ENCODE measurements at regions not wholly inside any gene's neighbourhood (a gene's known extent, or its start where the extent isn't known, plus 50 kb on each side); places are given as distances from the start of the nearest gene placed in this dataset.

DNA sequence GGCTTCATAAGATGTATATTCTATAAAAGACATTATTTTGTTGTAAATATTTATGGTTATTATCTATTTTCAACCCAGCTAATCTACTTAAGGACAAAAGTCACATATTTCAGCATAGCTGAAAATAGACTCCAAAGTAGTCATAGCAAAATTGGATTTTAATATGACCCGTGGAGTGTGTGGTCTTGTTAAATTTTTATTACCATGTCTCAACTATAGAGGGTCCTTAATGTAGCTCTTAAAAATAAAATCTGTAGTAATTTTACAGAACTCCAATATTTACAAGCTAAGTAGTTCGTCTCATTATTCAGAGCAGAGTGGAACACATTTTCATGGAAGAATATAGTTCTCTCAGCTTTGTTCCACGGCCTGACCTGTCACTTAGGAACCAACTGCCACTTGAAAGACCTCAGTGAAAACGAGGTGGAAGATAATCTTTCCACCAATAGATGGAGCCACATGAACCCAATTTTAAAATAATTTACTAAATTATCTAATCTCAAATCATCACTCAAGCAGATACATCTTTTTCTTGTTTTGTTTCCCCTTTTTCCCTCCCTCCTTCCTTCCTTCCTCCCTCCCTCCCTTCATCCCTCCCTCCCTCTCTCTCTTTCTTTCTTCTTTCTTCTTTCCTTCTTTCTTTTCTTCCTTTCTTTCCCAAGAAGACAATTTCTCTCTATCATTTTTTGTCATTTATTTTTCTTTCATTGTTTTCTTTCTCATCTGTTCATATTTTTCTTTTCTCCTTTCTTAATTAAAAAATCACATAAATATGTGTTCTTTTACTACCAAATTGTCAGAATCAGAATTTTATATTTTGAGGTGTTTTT is 97.2 kb downstream of the CLDN1 start:
- Histone ChIP-seq H3K36me3 (ENCODE audit: insufficient read depth, low read length) (no peaks in the 10 kb centered on the region), H3K4me3 (ENCODE audit: low read length) (no peak overlapping the region), H3K79me2 (ENCODE audit: low read length) (no peaks in the 10 kb centered on the region), H3K9me2 (replicated peaks; ENCODE audit: insufficient read depth, low read length) (no peaks in the 10 kb centered on the region), H3K4me1 (ENCODE audit: low read length) (no peaks in the 10 kb centered on the region), H2AFZ (ENCODE audit: low read length) (no peak overlapping the region), H3K4me2 (ENCODE audit: low read depth, low read length, poor library complexity, severe bottlenecking) (no peak overlapping the region), H3K9ac (ENCODE audit: low read length) (no peak overlapping the region), H4K20me1 (ENCODE audit: insufficient read depth, low read depth, low read length) (no peaks in the 10 kb centered on the region), H3K27ac (ENCODE audit: low read length) (no peak overlapping the region), H3K9me3 (ENCODE audit: low read length) (no peaks in the 10 kb centered on the region), H3K27me3 (ENCODE audit: low read length) (no peaks in the 10 kb centered on the region)
- peak; percentile 69 for DNase-seq

DNA sequence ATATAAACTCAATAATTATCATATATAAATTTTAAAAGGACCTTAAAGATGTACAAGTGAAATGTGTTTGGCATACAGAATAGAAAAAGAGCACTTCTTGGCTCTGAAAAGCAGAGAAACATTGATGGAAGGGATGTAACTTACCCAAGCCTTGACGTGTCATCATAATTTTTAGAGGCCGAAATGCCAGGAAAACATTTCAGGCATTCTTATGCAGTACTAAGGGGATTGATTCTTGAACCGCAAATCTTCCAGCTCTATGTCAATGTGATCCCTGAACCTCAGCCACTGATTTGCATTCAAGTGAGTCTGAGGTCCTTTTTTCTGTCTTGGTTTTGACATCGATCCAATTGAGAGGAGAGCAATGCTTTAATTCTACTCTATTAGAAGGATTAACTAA is 97.8 kb downstream of the CLDN1 start:
- Histone ChIP-seq H3K4me1 (ENCODE audit: low read length) (no peaks in the 10 kb centered on the region), H3K9ac (ENCODE audit: low read length) (no peak overlapping the region), H3K9me3 (ENCODE audit: low read length) (no peaks in the 10 kb centered on the region), H3K9me2 (replicated peaks; ENCODE audit: insufficient read depth, low read length) (no peaks in the 10 kb centered on the region), H3K4me3 (ENCODE audit: low read length) (no peak overlapping the region), H2AFZ (ENCODE audit: low read length) (no peak overlapping the region), H3K79me2 (ENCODE audit: low read length) (no peaks in the 10 kb centered on the region), H3K27ac (ENCODE audit: low read length) (no peak overlapping the region), H3K36me3 (ENCODE audit: insufficient read depth, low read length) (no peaks in the 10 kb centered on the region), H3K27me3 (ENCODE audit: low read length) (no peaks in the 10 kb centered on the region), H3K4me2 (ENCODE audit: low read depth, low read length, poor library complexity, severe bottlenecking) (no peak overlapping the region), H4K20me1 (ENCODE audit: insufficient read depth, low read depth, low read length) (no peaks in the 10 kb centered on the region)
- no peak for DNase-seq

DNA sequence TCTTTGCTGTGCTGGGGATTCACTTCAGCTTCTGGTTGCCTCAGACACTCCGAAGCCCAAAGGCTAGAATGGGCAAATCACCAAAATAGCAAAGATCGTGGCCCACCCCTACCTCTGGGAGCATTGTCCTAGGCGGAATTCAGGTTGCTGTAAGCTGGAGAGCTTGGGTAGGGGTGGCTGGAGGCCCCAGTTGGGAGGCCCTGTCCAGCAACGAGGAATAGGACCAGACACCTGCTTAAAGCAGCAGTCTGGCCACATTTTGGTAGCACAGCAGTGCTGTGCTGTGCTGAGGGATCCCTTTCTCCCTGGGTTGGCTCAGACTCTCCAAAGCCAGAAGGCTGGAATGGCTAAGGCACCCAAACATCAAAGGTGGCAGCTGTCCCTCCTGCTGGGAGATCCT is 99.3 kb downstream of the CLDN1 start:
- H3K9ac ChIP-seq (ENCODE audit: low read length), result no peak overlapping the region
- H4K20me1 ChIP-seq (ENCODE audit: insufficient read depth, low read depth, low read length), result no peaks in the 10 kb centered on the region
- no peaks in the 10 kb centered on the region for H3K9me3 ChIP-seq (ENCODE audit: low read length)
- no peaks in the 10 kb centered on the region for H3K36me3 ChIP-seq (ENCODE audit: insufficient read depth, low read length)
- no peak for DNase-seq
- H3K79me2 ChIP-seq (ENCODE audit: low read length), result no peaks in the 10 kb centered on the region
- H3K4me3 ChIP-seq (ENCODE audit: low read length), result no peak overlapping the region
- no peak overlapping the region for H3K27ac ChIP-seq (ENCODE audit: low read length)
- no peaks in the 10 kb centered on the region for H3K4me1 ChIP-seq (ENCODE audit: low read length)
- no peak overlapping the region for H3K4me2 ChIP-seq (ENCODE audit: low read depth, low read length, poor library complexity, severe bottlenecking)
- no peak overlapping the region for H2AFZ ChIP-seq (ENCODE audit: low read length)
- no peaks in the 10 kb centered on the region for H3K27me3 ChIP-seq (ENCODE audit: low read length)
- H3K9me2 ChIP-seq (replicated peaks; ENCODE audit: insufficient read depth, low read length), result no peaks in the 10 kb centered on the region

DNA sequence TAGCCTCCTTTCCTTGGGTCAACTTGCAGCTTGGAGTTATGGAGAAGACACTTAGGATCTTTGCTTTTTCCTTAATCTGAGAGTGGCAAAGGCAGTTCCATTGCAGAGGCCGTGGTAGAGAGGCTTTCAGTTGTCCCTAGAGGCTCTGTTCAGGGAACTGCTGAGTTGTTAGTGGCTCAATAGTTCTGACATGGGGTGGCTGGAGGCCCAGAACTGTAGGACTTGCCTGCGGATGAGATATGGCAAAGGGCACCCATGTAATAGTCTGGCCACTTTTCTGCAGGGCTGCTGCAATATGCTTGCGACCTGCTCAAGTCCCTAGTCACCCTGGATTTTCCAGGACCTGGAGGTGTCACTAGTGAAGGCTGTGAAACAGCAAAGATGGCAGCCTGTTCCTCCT is 99.9 kb downstream of the CLDN1 start:
- no peaks in the 10 kb centered on the region for H4K20me1 ChIP-seq (ENCODE audit: insufficient read depth, low read depth, low read length)
- H3K27ac ChIP-seq (ENCODE audit: low read length), result no peak overlapping the region
- DNase-seq, result no peak
- no peak overlapping the region for H3K9ac ChIP-seq (ENCODE audit: low read length)
- no peaks in the 10 kb centered on the region for H3K9me2 ChIP-seq (replicated peaks; ENCODE audit: insufficient read depth, low read length)
- H3K27me3 ChIP-seq (ENCODE audit: low read length), result no peaks in the 10 kb centered on the region
- H3K36me3 ChIP-seq (ENCODE audit: insufficient read depth, low read length), result no peaks in the 10 kb centered on the region
- H2AFZ ChIP-seq (ENCODE audit: low read length), result no peak overlapping the region
- H3K79me2 ChIP-seq (ENCODE audit: low read length), result no peaks in the 10 kb centered on the region
- no peaks in the 10 kb centered on the region for H3K9me3 ChIP-seq (ENCODE audit: low read length)
- H3K4me3 ChIP-seq (ENCODE audit: low read length), result no peak overlapping the region
- H3K4me2 ChIP-seq (ENCODE audit: low read depth, low read length, poor library complexity, severe bottlenecking), result no peak overlapping the region
- H3K4me1 ChIP-seq (ENCODE audit: low read length), result no peaks in the 10 kb centered on the region

DNA sequence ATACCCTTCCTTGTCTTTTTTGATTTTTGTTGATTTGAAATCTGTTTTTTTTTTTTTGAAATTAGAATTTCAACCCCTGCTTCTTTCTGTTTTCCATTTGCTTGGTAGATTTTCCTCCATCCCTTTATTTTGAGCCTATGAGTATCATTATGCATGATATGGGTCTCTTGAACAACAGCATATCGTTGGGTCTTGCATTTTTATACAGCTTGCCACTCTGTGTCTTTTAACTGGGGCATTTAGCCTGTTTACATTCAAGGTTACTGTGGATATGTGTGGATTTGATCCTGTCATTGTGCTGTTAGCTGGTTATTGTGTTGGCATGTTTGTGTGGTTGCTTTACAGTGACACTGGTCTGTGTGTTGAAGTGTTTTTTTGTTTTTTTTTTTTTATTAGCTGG is 99.7 kb upstream of the P3H2 start:
- Histone ChIP-seq H3K9me2 (replicated peaks; ENCODE audit: insufficient read depth, low read length) (no peaks in the 10 kb centered on the region; the same call in 1 of the 2 replicates), H3K4me1 (ENCODE audit: low read length) (no peaks in the 10 kb centered on the region), H3K9me3 (ENCODE audit: low read length) (no peaks in the 10 kb centered on the region), H4K20me1 (ENCODE audit: insufficient read depth, low read depth, low read length) (no peaks in the 10 kb centered on the region), H3K79me2 (ENCODE audit: low read length) (no peaks in the 10 kb centered on the region), H3K27me3 (ENCODE audit: low read length) (no peaks in the 10 kb centered on the region), H3K36me3 (ENCODE audit: insufficient read depth, low read length) (no peaks in the 10 kb centered on the region), H2AFZ (ENCODE audit: low read length) (no peak overlapping the region), H3K9ac (ENCODE audit: low read length) (no peak overlapping the region), H3K4me2 (ENCODE audit: low read depth, low read length, poor library complexity, severe bottlenecking) (no peak overlapping the region), H3K27ac (ENCODE audit: low read length) (no peak overlapping the region), H3K4me3 (ENCODE audit: low read length) (no peak overlapping the region)
- no peak for DNase-seq

DNA sequence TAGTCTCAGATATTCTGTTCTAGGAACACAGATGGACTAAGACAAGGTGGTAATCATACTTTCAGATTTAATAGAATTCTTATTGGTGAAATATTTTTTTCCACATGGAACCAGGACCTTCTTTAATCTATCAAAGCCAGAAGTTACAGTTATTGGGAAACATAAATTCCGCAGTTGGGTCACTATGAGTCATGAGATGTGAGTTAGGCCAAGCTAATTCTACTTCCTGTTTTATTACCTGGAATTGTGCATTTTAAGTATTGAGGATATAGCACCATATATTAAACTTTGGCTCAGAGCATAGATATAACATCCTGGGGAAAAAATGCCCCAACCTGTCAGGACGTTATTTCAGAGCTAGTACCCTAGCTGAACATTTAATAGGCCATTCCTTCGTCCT is 96.4 kb upstream of the P3H2 start:
- Histone ChIP-seq H3K27ac (ENCODE audit: low read length) (no peak overlapping the region), H4K20me1 (ENCODE audit: insufficient read depth, low read depth, low read length) (no peaks in the 10 kb centered on the region), H3K9me3 (ENCODE audit: low read length) (no peaks in the 10 kb centered on the region), H3K36me3 (ENCODE audit: insufficient read depth, low read length) (no peaks in the 10 kb centered on the region), H3K79me2 (ENCODE audit: low read length) (no peaks in the 10 kb centered on the region), H2AFZ (ENCODE audit: low read length) (no peak overlapping the region), H3K4me1 (ENCODE audit: low read length) (no peaks in the 10 kb centered on the region), H3K9me2 (replicated peaks; ENCODE audit: insufficient read depth, low read length) (no peaks in the 10 kb centered on the region; the same call in 1 of the 2 replicates), H3K9ac (ENCODE audit: low read length) (no peak overlapping the region), H3K27me3 (ENCODE audit: low read length) (no peaks in the 10 kb centered on the region), H3K4me2 (ENCODE audit: low read depth, low read length, poor library complexity, severe bottlenecking) (no peak overlapping the region), H3K4me3 (ENCODE audit: low read length) (no peak overlapping the region)
- DNase-seq, result no peak

DNA sequence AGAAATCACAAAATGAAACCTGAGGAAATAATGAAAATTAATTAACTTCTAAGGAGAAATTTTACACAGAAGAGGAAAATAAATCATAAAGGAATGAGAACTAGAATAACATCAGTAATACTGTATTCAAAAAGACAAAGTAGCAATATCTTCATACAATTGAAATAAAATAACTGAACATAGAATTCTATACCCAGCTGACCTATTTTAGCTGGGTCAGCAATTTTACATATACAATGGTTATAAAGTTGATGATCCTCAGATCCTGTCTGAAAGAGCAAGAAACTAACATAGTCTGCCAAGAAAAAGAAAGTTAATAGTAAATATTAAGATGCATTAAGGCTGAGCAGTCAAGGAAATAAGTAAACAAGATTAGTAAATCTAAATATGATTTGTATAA is 93.0 kb upstream of the P3H2 start:
- Histone ChIP-seq H3K9me3 (ENCODE audit: low read length) (no peaks in the 10 kb centered on the region; the same call in 1 of the 2 replicates), H3K27ac (ENCODE audit: low read length) (no peak overlapping the region), H4K20me1 (ENCODE audit: insufficient read depth, low read depth, low read length) (no peaks in the 10 kb centered on the region), H3K4me3 (ENCODE audit: low read length) (no peak overlapping the region), H3K79me2 (ENCODE audit: low read length) (no peaks in the 10 kb centered on the region), H3K9ac (ENCODE audit: low read length) (no peak overlapping the region), H3K9me2 (replicated peaks; ENCODE audit: insufficient read depth, low read length) (no peaks in the 10 kb centered on the region; the same call in 1 of the 2 replicates), H3K4me2 (ENCODE audit: low read depth, low read length, poor library complexity, severe bottlenecking) (no peak overlapping the region), H2AFZ (ENCODE audit: low read length) (no peak overlapping the region), H3K27me3 (ENCODE audit: low read length) (no peaks in the 10 kb centered on the region), H3K36me3 (ENCODE audit: insufficient read depth, low read length) (no peaks in the 10 kb centered on the region), H3K4me1 (ENCODE audit: low read length) (no peaks in the 10 kb centered on the region)
- DNase-seq, result no peak

DNA sequence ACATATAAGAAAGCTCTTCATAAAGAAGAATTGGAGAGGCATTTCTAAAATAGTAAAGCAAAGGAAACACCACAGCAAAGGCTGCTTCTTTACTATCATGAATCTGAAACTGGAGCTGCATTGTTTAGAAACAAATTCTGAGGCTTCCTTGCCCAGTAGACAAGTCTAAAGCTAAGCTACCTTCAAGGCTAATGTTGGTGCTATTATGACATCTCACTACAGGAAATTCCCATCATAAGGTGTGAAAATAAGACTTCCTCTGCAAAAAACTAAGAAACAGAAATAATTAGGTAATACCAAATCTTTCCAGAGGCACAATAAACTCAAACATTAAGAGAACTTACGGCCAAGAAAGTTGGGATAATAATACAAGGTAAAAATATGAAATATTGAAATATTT is 89.9 kb upstream of the P3H2 start:
- Histone ChIP-seq H3K9me3 (ENCODE audit: low read length) (no peaks in the 10 kb centered on the region; the same call in none of the 2 replicates), H4K20me1 (ENCODE audit: insufficient read depth, low read depth, low read length) (no peaks in the 10 kb centered on the region), H2AFZ (ENCODE audit: low read length) (no peak overlapping the region), H3K27ac (ENCODE audit: low read length) (no peak overlapping the region), H3K4me3 (ENCODE audit: low read length) (no peak overlapping the region), H3K9ac (ENCODE audit: low read length) (no peak overlapping the region), H3K4me2 (ENCODE audit: low read depth, low read length, poor library complexity, severe bottlenecking) (no peak overlapping the region), H3K27me3 (ENCODE audit: low read length) (no peaks in the 10 kb centered on the region), H3K4me1 (ENCODE audit: low read length) (no peaks in the 10 kb centered on the region), H3K36me3 (ENCODE audit: insufficient read depth, low read length) (no peaks in the 10 kb centered on the region), H3K9me2 (replicated peaks; ENCODE audit: insufficient read depth, low read length) (no peaks in the 10 kb centered on the region; the same call in 1 of the 2 replicates), H3K79me2 (ENCODE audit: low read length) (no peaks in the 10 kb centered on the region)
- no peak for DNase-seq
